Upper lobe of right lung (tissue), 1 donor: ENCODE measurements at regions not wholly inside any gene's neighbourhood (a gene's known extent, or its start where the extent isn't known, plus 50 kb on each side); places are given as distances from the start of the nearest gene placed in this dataset.

Experiments
- ATAC-seq: fragments of 200-7000 bp; cut with Tn5 transposase; one replicate; pipeline ENCODE4 v1.9.1; 2020; ENCODE audit warnings: mild to moderate bottlenecking, moderate library complexity
- DNase-seq: peaks from one replicate; pipeline ENCODE4 v3.0.0-alpha.2; 2020
- H3K27ac ChIP-seq: fragments of 200-600 bp; one replicate; pipeline ENCODE4 v1.8.0; 2022
- H3K27me3 ChIP-seq: fragments of 200-600 bp; one replicate; pipeline ENCODE4 v1.8.0; 2022; ENCODE audit warnings: mild to moderate bottlenecking
- H3K36me3 ChIP-seq: fragments of 200-600 bp; one replicate; pipeline ENCODE4 v1.8.0; 2022
- H3K4me1 ChIP-seq: fragments of 200-600 bp; one replicate; pipeline ENCODE4 v1.8.0; 2022
- H3K4me3 ChIP-seq: fragments of 200-600 bp; one replicate; pipeline ENCODE4 v1.8.0; 2022; ENCODE audit warnings: mild to moderate bottlenecking
- H3K9me3 ChIP-seq: fragments of 200-600 bp; one replicate; pipeline ENCODE4 v1.8.0; 2022
- intact Hi-C: fragments of 100-400 bp; cut with DNase I; formaldehyde crosslinking; loops from one replicate; pipeline ENCODE4 v1.11.0; 2022
- TF ChIP-seq, protein P1 (sequence below): fragments of 200-600 bp; IDR thresholded peaks from one replicate; pipeline ENCODE4 v1.8.0; 2022; ENCODE audit warnings: antibody characterized with exemption
- donor health status: DM: no; HTN: yes; CAD: no; lungs with severe emphysema.

DNA sequence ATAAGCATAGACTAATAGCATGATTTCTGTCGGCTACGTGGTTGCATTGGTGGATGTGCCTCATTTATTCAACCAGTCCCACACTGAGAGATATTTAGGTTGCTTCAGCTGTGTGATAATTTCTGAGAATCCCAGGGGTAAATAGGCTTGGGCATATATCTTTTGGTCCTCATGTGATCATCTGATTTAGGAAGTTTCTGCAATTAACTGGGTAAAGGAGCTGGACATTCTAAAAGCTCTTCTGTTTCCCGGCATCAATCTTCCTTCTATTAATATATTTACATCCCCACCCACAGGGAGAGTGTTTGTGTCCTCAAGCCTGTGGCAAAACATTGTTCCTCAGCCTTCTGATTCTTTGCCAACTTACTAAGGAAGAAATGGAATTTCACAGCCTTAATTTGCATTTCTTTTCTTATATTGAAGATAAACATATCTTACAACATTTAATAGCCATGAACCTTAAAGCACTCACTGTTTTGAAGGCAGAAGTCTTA, 431.6 kb downstream of the RFC3 start:
- Histone ChIP-seq H3K36me3 (no peaks in the 10 kb centered on the region), H3K4me1 (no peaks in the 10 kb centered on the region), H3K4me3 (no peak overlapping the region), H3K9me3 (no peaks in the 10 kb centered on the region), H3K27ac (no peak overlapping the region), H3K27me3 (no peaks in the 10 kb centered on the region)
- no peak for DNase-seq
- ATAC-seq: no peak
- TF ChIP-seq, protein P1, sequence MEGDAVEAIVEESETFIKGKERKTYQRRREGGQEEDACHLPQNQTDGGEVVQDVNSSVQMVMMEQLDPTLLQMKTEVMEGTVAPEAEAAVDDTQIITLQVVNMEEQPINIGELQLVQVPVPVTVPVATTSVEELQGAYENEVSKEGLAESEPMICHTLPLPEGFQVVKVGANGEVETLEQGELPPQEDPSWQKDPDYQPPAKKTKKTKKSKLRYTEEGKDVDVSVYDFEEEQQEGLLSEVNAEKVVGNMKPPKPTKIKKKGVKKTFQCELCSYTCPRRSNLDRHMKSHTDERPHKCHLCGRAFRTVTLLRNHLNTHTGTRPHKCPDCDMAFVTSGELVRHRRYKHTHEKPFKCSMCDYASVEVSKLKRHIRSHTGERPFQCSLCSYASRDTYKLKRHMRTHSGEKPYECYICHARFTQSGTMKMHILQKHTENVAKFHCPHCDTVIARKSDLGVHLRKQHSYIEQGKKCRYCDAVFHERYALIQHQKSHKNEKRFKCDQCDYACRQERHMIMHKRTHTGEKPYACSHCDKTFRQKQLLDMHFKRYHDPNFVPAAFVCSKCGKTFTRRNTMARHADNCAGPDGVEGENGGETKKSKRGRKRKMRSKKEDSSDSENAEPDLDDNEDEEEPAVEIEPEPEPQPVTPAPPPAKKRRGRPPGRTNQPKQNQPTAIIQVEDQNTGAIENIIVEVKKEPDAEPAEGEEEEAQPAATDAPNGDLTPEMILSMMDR: no peak
- intact Hi-C loops: no loop called here

DNA sequence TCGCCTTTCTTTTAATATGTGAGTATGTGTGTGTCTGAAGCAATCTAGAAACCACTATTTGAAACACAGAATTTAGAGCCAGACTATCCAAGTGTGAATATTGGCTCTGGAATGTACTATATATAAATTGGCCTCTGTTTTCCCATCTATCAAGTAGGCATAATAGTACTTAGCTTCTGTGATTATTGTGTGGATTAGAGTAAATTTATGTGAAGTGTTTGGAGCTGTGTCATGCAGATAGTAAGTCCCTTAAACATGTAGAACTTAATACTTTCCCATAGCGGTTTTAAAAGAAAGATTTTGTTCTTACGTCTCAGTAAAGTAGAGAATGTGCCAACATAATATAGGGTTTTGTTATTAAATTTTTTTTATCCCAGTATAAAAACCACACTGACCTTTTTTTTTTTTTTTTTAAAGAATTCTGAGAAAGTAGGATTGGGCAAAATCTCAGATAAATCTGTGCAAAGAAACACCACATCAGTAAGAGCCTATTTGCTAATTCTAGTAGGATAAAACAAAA, 432.3 kb downstream of the RFC3 start:
- DNase-seq: no peak

DNA sequence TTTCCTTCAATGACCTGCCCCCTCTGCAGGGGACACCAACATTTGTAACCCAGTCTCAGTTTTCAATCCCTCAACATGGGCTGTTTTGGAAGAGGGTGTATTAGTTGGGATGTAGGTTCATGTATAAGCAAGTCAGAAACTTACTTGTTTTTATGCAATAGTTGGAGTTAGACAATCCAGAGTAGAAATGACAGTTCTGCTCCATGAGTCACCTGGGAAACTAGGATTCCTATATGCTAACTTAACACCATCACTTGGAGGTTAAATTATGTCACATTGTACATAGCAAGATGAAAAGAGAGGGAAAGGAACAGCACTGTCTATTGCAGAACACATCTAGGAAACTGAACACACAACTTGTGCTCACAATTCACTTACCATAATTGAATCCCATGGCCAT, 436.4 kb downstream of the RFC3 start:
- ATAC-seq (no peak), DNase-seq (no peak)
- intact Hi-C loops: no loop called here
- Histone ChIP-seq H3K36me3 (no peaks in the 10 kb centered on the region), H3K4me3 (no peak overlapping the region), H3K4me1 (no peaks in the 10 kb centered on the region), H3K9me3 (no peaks in the 10 kb centered on the region), H3K27ac (no peak overlapping the region), H3K27me3 (no peaks in the 10 kb centered on the region)
- TF ChIP-seq, protein P1: no peak

More for the DNA sequence above, 432.3 kb downstream of the RFC3 start:
- no peak for ATAC-seq
- H3K36me3 ChIP-seq: no peaks in the 10 kb centered on the region
- intact Hi-C loops: no loop called here
- H3K9me3 ChIP-seq: no peaks in the 10 kb centered on the region
- H3K4me1 ChIP-seq: no peaks in the 10 kb centered on the region
- H3K27me3 ChIP-seq: no peaks in the 10 kb centered on the region
- no peak overlapping the region for H3K4me3 ChIP-seq
- H3K27ac ChIP-seq: no peak overlapping the region
- TF ChIP-seq, protein P1: no peak

DNA sequence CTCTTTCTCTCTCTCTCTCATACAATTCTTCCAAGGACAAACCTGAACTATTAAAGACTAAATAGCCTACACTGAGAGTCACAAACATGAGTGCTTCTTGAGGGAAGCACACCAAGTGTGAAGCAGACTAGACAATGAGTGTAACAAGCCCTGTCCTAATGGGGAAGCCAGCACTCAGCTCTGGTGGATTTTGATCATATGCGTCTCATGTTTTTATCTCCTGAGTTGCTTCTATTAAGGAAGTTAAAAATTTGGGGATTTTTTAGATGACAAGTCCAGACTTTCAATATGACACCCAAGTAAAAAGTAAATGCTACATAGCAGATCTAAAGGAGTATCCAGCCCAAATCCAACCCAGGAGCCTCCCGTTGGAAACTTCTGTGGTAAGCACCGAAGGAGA, 437.8 kb downstream of the RFC3 start:
- DNase-seq: no peak
- H3K4me1 ChIP-seq: no peaks in the 10 kb centered on the region
- TF ChIP-seq, protein P1: no peak
- ATAC-seq: no peak
- H3K27me3 ChIP-seq: no peaks in the 10 kb centered on the region
- intact Hi-C loops: no loop called here
- no peak overlapping the region for H3K27ac ChIP-seq
- H3K9me3 ChIP-seq: no peaks in the 10 kb centered on the region
- no peak overlapping the region for H3K4me3 ChIP-seq
- no peaks in the 10 kb centered on the region for H3K36me3 ChIP-seq

DNA sequence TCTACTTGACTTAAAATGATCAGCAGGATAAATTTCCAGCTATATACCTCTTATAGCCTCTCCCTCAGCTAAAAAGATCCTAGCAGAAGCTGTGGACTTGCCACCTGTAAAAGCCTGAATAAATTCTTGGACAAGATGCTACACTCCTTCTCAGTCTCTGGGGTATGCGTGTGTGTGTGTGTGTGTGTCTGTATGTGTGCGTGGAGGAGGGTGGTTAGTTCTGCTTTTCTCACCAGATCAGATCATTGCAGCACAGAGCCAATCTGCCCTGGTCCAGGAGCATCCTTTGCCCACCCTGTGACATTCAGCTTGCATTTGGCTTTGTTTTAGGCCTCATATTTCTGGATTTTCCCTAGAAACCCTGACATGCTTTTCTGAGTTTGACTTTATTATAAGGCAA, 438.3 kb downstream of the RFC3 start:
- TF ChIP-seq, protein P1: no peak
- intact Hi-C loops: no loop called here
- Histone ChIP-seq H3K36me3 (no peaks in the 10 kb centered on the region), H3K4me1 (no peaks in the 10 kb centered on the region), H3K27me3 (no peaks in the 10 kb centered on the region), H3K27ac (no peak overlapping the region), H3K4me3 (no peak overlapping the region), H3K9me3 (no peaks in the 10 kb centered on the region)
- DNase-seq (no peak), ATAC-seq (peak; percentile 59)

DNA sequence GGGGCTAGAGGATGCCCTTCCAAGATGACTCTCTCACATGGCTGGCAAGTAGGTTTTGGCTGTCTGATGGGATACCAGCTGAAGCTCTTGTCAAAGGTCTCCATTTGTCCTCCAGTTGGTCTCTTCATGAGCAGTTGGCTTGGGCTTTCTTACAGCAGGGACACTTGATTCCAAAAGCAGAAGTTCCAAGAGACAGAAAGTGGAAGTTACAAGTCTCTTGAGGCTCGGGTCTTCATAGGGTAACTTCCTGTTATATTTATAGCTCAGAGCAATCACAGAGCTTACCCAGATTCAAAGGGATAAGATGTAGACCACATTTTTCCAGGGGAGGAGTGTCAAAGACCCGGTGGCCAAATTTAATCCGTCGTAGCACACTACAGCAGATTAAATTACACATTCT, 440.0 kb downstream of the RFC3 start:
- H3K4me1 ChIP-seq: no peaks in the 10 kb centered on the region
- TF ChIP-seq, protein P1: no peak
- intact Hi-C loops: no loop called here
- no peak overlapping the region for H3K4me3 ChIP-seq
- H3K36me3 ChIP-seq: no peaks in the 10 kb centered on the region
- H3K27me3 ChIP-seq: no peaks in the 10 kb centered on the region
- no peak overlapping the region for H3K27ac ChIP-seq
- DNase-seq (no peak), ATAC-seq (peak; percentile 82)
- no peaks in the 10 kb centered on the region for H3K9me3 ChIP-seq
